ENCODE measurements at regions not wholly inside any gene's neighbourhood (a gene's known extent, or its start where the extent isn't known, plus 50 kb on each side); places are given as distances from the start of the nearest gene placed in this dataset.

- no peak for TF ChIP-seq EZH2 (IDR thresholded peaks at IDR 0.05)
- TF ChIP-seq POLR2AphosphoS5 (IDR thresholded peaks at IDR 0.05; ENCODE audit: borderline replicate concordance, low read depth, low read length): no peak
Observed at GRCh38 chr2:184527058-184527457, 71.3 kb upstream of the ZNF804A start.
